ENCODE measurements at regions not wholly inside any gene's neighbourhood (a gene's known extent, or its start where the extent isn't known, plus 50 kb on each side); places are given as distances from the start of the nearest gene placed in this dataset.

DNA sequence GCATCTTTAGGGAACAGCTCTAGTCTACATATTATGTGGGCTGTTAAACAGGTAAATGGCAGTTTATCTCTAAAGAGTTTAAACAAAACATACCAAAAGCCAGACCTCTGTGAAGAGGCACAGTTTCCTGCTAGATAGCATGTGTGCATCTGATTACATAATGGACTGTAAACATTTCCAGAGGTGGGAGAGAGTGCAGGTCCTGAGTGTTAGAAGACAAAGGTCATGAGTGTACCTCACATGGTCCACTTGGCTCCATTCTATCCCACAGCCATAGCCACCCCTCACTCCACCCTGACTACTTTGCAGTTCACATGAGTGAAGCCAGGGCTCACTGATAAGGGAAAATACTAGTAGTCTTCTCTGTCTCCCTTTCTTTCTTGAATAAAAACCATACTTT is 233.4 kb downstream of the MTX2 start:
- no peak for DNase-seq (ENCODE audit: low read depth)

DNA sequence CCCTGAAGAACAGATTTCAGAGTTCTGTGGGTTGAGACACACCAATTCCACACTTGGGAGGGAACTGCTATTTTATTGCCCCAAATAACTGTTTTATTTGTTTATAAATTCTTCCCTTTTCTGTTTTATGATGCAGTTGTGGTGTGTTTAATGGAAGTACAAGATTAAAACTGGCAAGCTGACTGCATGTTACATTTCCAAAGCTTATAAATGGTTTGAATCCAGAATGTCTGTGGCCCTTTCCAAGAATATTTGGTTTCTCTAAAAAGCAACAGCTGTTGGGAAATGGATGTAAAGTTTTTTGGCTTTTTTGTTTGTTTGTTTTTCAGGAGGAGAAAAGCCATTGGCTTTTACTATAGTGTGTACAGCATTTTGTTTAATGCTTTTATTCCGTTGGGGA is 234.5 kb downstream of the MTX2 start:
- DNase-seq (ENCODE audit: low read depth) = no peak

DNA sequence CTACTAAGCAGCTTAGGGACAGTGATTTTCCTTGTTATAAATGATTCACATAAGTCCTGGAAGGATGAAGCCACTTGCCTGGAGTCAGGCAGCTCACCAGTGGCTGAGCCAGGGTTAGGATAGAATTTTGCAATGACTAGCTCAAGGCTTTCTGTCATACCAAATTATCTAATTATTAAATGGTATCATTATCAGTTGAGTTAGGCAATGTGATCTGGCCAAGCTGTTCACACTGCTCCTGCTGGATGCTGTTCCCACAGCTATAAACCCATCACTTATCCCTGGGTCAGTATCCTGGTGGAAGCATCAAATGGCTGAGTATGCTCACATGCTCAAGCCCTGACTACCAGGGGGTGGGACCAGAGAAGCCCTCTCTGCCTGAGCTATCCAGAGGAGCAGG is 235.2 kb downstream of the MTX2 start:
- no peak for DNase-seq (ENCODE audit: low read depth)

DNA sequence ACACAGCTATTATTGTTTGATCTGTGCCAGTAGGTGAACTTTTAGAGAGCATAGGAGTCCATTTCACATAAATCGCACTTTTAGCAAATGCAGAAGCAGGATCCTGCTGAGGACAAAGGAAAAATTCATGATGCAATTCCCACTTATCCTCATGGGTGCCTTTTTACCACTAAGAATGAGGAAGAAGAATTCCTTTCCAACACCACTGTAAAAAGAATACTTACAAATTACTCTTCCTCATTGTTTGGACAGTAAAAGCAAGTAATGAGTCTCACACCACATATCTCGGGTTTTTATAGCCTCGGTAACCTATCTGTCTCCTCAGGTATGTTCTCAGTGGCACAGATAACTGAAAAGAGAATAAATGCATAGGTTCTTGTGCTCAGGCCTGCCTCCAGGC is 238.5 kb downstream of the MTX2 start:
- DNase-seq (ENCODE audit: low read depth) = no peak

DNA sequence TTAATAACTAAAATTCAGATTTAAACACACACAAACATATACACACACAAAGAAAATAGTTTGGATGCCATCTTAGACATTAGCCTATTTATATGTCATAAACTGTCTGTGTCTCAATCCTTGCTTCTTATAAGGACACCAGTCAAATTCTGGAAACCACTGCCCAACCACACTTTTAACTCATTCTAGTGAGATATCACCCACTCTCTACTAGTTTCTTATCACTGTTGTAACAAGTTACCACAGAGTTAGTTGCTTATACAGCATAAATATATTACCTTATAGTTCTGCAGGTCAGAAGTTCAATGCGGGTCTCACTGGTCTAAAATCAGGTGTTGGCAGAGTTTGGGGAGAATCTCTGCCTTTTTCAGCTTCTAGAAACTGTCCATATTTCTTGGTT is 239.1 kb downstream of the MTX2 start:
- DNase-seq (ENCODE audit: low read depth) = no peak

DNA sequence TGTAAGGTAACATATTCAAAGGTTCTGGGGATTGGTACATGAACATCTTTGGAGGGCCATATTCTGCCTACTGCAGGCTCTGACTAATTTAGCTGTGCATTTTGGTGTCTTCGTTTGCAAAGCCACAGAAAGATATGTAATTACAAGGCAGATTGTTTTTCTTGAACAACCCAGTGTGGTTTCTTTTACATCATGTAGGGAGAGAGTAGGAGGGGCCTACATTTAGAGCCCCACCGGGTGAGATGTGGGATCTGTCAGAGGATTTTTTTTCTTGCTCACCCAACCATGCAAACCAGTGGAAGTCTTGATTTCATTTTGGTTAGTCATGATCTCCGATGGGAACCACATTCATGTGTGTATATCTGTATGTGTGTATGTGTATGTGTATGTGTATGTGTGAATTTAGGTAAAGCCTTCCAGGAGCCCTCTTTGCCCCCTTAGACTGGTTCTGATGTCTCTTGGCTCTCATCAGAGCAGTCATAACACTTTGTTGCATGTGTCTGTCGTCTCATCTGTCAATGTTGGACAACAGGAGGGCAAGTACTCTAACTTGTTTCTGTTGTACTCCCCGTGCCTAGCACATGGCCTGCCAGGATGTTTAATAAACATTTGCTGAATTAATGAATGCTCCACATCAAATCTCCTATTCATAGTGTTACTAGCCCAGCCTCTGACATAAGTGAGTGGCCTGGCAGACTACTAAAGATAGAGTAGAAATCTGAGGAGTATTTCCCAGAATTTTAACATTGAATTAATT is 239.9 kb downstream of the MTX2 start:
- no peak for DNase-seq (ENCODE audit: low read depth)

DNA sequence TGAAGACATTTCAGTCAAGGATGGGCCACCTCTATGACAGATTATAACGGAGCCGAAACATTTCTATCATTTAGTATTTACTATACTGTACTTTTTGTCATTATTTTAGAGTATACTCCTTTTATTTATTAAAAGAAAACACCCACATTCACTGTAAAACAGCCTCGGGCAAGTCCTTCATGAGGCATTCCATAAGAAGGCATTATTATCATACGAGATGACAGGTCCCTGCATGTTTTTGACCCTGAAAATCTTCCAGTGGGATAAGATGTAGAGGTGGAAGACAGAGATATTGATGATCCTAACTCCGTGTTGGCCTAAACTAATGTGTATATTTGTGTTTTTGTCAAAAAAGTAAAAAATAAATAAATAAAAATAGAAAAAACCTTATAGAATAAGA is 245.0 kb downstream of the MTX2 start:
- no peak for DNase-seq (ENCODE audit: low read depth)

DNA sequence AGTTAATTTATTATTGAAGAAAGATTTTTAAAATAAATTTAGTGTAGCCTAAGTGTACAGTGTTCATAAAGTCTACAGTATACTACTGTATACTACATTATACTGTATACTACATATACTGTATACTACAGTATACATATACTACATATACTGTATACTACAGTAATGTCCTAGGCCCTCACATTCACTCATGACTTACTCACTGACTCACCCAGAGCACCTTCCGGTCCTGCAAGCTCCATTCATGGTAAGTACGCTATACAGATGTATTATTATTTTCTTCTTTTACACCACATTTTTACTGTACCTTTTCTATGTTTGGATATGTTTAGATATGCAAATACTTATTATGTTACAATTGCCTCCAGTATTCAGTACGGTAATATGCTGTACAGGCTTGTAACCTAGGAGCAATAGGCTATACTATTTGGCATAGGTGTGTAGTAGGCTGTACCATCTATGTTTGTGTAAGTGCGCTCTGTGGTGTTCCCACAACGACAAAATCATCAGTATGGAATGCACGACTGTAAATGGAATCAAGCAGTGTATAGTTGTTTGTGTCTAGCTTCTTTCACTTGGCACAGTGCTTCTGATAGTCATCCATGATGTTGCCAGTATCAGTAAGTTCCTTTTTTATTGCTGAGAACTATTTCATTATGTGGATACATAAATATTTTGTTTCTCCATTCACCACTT is 245.7 kb downstream of the MTX2 start:
- no peak for DNase-seq (ENCODE audit: low read depth)

DNA sequence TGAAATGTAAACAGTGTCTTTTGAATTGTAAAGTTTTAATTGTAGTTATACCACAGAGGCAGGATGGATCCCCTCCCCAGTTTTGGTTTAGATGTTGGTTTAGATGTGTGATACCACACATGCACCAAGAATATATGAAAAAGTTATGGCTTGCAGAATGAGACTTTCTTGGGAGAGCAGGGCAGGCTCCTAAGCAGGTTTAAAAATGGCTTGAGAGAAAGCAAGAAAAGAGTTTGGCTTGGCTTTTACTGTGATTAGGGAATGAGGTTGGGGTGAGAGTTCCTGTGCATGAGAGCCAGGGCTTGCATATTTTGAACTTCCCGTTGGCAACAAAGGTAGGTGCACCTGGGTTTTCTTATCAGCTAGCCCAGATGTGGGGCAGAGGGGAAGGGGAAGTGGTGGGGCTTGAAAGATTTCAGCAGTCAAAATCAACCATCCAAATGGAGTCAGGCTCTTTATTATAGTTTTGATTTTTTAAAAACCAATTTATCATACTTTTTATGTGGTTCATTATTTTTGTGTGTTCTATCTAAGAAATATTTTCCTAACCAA is 246.9 kb downstream of the MTX2 start:
- DNase-seq (ENCODE audit: low read depth) = no peak

DNA sequence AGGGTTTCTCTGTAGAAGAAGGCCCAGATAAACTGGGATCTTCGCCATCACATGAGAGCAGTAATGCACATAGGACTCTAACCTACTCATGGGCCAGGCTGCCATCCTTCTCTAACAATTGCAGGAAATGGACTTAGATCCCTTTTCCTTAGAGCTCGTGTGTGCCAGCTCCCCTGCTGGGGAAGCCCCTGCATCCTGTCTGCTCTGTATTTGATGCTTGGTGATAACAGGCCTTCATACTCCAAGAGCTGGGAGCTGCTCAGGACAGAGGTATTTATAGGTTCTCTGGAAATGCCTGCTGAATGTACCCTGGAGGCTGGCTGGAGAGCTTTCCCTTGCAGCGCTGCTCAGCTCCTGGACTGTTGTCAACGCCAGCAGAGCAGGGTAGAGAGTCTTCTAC is 249.6 kb downstream of the MTX2 start:
- no peak for DNase-seq (ENCODE audit: low read depth)

DNA sequence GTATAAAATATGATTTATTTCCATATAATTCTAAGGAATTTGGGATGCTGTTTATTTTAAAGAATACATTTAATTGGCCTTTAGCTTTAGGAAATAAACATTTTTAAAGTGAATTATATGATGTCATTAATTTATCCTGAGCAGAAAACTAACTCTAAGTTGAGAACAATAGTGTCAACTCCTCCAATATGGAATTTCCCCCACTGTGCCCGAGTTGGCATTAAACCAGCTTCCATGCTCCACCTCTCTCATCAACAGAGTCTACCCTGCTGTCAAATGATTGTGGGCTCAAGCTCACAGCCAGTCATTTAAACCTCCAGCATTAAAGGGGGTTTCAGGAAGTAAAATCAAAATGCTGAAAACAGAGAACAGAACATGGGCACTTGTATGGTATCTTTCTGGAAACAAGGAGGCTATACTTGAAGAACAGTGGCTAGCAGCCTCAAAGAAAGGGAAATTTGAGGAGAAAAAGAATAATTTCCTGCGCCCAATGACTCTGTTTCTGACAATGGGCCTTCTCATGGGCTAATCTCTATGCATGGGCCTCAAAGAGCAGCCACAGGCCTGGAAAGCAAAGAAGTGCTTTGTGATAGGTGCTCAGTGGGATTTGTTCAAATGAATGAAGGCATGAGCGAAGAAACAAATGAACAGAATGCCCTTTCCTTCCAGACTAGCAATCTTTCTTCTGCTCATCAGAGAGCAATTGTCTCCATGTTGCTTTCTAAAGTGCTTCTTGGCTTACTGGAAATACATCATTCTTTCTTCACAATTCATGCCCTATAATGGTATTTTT is 252.8 kb downstream of the MTX2 start:
- DNase-seq (ENCODE audit: low read depth) = no peak

DNA sequence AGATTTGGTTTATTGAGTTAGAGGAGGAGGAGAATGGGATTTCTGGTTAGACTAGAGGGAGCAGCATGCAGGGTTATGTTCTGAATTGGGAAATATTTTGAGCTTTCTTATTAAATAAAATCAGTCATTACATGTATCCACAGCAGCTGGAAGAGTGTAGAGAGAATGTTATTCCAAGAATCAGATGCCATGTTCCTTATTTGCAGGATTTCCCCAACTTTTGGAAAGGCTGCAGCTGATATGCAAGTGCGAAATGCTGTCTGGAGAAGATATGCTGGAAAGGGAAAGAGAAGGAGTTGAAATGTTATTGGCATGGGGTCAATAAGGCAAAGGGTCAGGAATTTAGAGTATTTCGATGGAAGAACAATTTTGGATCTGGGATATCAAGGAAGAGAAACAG is 255.8 kb downstream of the MTX2 start:
- no peak for DNase-seq (ENCODE audit: low read depth)

DNA sequence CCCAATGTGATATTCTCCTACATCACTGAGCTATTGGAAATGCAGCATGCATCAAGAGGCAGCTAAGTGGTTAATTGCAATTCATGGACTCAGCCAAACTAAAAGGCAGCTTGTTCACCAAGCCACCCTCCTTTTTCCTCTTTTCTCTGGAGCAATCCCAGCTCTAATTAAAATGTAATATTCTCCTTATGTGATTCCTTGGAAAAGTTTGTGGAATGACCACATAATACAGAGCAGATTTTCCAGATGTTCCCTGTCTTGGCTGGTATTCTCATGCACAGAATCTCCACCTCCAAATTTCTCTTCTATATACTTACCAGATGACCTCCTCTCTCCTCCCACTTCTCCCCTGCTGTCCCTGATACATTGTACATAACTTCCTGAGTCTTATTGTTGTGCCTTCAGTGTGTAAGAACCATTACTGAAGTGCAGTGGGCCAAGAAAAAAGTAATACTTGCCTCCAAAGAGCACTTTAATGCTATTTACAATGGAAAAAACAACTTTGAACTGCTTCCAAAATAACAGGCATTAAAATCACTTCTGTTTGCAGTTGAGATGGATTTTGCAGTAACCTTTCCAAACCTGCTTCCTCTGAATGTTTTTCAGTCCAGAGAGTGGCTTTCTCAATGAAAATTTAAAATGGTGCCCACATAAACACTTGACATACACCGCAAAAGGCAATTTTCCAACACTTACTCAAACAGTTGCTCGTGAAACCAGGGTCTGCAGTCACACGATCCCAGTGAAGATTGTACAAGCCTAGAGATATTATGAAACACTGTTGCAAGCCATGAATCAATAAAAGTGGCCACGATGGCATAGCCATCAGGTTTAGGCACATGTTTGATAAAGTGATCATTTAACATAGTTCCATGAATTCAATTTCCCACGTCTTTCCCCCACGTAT is 258.0 kb downstream of the MTX2 start:
- DNase-seq (ENCODE audit: low read depth) = peak; percentile 47

DNA sequence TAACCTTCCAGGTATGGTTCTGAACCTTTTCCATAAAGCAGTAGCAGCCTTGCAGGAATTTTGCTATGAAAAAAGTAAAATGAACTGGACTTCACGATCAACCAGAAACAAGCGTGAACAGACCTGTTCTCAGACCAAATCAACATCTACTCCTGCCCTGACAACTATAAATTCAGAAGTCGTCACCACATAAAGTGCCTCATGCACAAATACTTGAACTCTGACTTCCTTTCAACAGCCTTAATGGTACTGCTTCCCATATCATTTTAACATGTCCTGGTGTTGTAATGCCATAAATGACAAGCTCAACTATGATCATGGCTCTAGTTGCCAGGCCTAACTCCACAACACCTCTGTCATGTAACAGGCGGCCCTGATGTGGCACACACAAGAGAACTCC is 262.4 kb downstream of the MTX2 start:
- no peak for DNase-seq (ENCODE audit: low read depth)

DNA sequence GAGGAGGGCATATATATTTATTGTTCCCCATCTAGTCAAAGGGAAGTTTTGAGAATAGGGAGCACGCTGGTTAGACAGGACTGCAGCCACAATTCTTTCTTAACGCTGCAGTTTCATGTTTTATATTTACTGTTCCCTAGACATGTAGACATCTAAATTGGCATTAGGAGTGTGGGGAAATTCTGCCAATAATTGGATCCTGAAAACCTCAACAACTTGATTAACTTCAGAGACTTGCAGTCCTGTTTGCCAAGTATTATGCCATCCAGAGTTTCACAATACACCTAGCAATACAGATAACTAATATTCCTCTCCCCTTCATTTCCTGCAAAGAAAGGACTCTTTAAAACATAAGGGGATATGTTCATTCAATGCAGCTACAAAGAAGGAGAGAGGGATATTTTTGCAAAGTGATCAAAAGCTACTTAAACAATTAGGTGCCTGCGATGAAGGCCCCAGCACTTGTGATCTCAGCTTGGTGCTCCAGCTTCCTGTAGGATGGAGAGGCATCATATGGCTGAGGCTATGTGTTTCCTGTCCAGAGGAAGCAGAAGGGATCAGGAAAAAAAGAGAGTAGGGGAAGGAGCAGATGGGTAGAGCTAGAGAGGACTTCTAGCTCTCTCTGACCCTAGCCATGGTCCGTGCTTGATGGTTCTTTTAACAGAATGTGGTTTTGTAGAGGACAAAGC is 264.4 kb downstream of the MTX2 start:
- DNase-seq (ENCODE audit: low read depth) = no peak

DNA sequence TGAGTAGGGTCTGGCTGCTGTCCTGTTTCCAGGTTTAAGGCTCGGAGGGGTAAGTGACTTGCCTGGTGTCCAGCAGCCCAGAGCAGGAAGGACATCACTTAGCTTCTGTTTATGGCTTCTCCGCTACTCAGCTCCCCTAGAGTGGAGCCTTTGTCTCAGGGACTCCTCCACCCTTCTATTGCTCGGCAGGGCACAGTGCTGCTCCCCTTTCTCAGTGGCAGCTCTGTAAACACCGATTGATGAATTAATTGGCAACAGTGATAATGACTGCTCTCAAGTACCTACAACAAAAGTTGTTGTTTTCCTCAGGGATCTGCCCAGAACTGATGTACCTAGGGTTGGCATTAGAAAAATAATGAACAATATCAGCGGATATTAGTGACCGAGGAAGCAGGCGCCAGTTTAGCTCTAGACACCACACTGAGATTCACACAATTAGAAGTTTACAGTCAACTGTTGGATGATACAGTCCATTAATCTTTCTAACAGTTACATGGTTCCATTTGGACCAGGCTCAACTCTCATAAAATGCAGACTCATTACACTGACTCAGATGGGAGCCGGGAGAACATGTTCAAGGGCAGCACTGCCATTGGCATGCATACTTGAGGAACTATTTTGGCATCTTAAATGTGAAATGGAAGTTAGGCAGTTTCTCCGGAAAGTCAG is 265.7 kb downstream of the MTX2 start:
- peak; percentile 29 for DNase-seq (ENCODE audit: low read depth)

DNA sequence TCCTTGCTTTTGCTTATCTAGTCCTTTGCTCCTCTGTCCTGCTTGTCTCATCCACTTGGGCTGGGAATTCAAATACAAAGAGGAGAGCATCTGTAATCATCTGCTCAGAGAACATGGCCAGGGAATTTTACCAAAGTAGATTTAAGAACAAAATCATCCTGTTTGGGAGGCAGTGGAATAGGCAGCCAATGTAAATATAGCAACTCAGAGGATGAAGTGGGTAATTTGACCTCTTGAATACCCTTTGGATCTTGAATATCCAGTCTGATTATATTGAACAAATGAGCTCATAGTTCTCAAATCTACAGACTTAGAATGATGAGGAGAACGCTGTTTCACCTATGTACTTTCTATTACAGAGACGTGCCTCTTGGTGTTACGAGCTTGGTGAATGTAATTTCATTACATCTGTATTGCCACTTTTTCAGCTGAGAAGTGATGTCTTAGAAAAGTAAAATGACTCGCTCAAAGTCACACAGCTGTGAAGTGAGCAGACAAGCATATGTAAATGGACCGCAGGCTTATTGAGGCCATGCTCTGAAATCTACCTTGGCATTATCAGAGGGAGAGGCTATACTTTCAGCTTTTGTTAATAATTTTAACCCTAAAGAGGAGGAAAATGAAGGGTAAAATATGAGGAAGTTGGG is 266.3 kb downstream of the MTX2 start:
- DNase-seq (ENCODE audit: low read depth) = no peak

DNA sequence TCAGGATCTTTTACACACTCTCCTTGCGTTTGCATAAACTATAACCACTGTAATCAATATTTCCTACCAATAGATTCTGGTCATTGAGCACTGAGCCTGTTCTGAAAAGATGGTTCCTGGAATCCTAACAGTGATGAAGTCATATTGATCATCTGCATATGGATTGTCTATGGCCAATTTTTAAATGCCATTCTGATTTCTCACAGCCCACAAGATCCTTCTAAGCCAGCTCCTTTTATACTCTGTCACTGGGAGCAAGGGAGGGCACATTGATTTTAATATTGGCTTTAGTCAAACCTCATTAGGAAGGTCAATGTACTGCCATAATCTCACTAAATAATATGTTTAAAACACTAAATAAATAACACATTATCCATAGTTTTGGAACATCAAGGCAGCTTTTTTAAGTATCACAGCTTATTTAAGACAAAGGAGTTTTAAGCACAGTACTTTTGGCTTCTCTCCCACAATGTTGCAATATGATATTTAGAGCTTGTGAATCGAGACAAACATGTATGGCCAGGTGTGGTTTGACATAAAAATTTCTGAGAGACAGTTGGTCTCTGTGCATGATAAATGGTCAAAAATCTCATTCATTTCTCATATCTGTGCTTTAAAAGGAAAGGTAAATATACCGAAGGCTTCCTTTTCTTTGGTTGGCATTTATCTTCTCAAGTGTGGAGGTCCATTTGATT is 267.3 kb downstream of the MTX2 start:
- peak; percentile 32 for DNase-seq (ENCODE audit: low read depth)

DNA sequence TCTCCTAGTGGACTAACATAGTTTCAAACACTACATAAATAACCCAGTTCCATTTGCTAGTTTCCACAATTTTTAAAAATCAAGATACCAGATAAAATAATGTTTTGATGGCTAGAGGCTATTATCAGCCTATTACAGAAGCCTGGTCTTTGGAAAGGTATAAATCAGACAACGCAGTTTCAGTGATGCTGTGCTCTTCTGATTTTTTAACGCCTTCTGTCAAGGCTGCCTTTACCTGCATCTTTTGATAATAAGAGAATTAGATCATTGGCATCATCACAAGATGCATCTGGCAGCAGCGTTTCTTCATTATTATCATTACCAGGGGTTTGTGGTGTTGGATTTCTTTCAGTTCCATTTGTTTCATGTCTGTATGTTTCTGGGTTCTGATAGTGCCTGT is 268.7 kb downstream of the MTX2 start:
- DNase-seq (ENCODE audit: low read depth) = no peak

Measured in HS-5 (cell line).